Brain microvascular endothelial cell (primary cell): ENCODE measurements at regions not wholly inside any gene's neighbourhood (a gene's known extent, or its start where the extent isn't known, plus 50 kb on each side); places are given as distances from the start of the nearest gene placed in this dataset.

ENCODE experiments used
- DNase-seq: peaks from one replicate; pipeline ENCODE4 v3.0.0-alpha.2; 2020
- H3K27ac ChIP-seq: fragments of 250-450 bp; sonication (Bioruptor Pico); 2 replicates; pipeline ENCODE4 v1.5.1; 2020; ENCODE audit warnings: mild to moderate bottlenecking, moderate library complexity
- H3K27me3 ChIP-seq: fragments of 250-450 bp; sonication (Bioruptor Pico); replicated peaks from 2 replicates; pipeline ENCODE4 v1.5.1; 2020; ENCODE audit warnings: mild to moderate bottlenecking
- H3K36me3 ChIP-seq: fragments of 250-450 bp; sonication (Bioruptor Pico); replicated peaks from 2 replicates; pipeline ENCODE4 v1.5.1; 2020; ENCODE audit warnings: mild to moderate bottlenecking
- H3K4me3 ChIP-seq: 2 replicates; pipeline ENCODE4 v1.5.1; 2011; ENCODE audit warnings: low read depth, mild to moderate bottlenecking, control low read depth, low read length, moderate library complexity
- CTCF ChIP-seq: IDR thresholded peaks from 2 replicates; pipeline ENCODE4 v1.5.1; 2011; ENCODE audit warnings: low read depth, mild to moderate bottlenecking, moderate library complexity, low read length, control low read depth, inconsistent platforms; ENCODE audit errors: missing control alignments
- in situ Hi-C: cut with HindIII; loops from 2 replicates; pipeline ENCODE4 v1.10.0; 2017; ENCODE audit warnings: low sequenced_read_pairs, low pct_ligation_motif_present

DNA sequence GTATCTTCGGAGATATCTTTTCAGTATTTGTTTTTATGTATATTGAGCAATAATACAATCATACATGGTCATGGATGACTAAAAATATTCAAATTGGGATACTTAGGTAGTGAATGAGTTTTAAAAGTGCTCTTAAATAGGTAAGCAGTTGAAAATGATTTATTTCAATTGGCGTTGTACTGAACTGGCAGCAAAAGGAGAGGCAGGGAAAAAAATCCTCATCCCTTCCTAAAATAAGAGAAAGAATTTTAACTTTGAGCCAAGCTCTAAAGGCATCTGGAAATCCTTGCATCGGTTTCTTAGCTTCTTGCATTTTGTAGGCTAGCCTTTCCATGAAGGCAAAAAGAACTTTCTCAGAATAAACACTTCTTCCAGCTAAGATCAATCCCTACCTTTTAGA is 125.2 kb downstream of the MGST1 start:
- in situ Hi-C loops, result no loop called here
- no peak overlapping the region for H3K27ac ChIP-seq
- no peak for TF ChIP-seq CTCF
- no peaks in the 10 kb centered on the region for H3K36me3 ChIP-seq
- DNase-seq, result no peak
- H3K27me3 ChIP-seq, result no peaks in the 10 kb centered on the region
- H3K4me3 ChIP-seq, result no peak overlapping the region

DNA sequence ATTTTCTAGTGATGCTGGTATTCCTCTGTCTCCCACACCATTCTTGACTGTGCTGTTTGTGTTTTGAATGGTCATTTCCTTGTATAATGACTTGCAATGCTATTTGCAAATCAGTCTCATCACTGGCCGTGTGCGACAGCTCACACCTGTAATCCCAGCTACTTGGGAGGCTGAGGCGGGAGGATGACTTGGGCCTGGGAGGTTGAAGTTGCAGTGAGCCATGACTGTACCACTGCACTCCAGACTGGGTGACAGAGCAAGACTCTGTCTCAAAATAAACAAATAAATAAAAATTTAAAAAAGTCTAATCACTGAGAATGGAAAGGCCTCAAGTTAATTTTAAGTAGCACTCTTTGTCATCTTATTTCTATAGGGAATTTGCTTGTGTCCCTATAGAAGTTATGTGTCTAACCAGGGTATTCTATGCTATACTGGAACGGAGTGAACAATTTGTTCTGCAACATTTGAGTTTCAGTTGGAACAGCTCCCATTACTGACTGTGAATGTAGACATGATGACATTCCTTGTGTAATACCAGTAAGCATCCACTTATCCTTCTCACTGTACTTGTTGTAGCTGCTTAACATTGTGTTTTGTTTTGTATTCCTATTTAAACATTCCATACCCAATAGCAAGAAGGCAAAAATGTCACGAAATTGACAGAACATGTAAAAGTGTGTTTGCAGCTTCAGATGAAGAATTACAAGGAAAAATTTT is 126.3 kb downstream of the MGST1 start:
- Histone ChIP-seq H3K27ac (no peak overlapping the region), H3K4me3 (no peak overlapping the region), H3K27me3 (no peaks in the 10 kb centered on the region), H3K36me3 (no peaks in the 10 kb centered on the region)
- no peak for TF ChIP-seq CTCF
- in situ Hi-C loops, result no loop called here
- DNase-seq, result no peak

- Histone ChIP-seq H3K27me3 (no peaks in the 10 kb centered on the region), H3K36me3 (no peaks in the 10 kb centered on the region), H3K27ac (no peak overlapping the region), H3K4me3 (no peak overlapping the region)
- no peak for DNase-seq
- TF ChIP-seq CTCF, result no peak
- in situ Hi-C loops, result no loop called here
These were observed 127.4 kb downstream of the MGST1 start for GRCh38 chr12:16474801-16475200.

DNA sequence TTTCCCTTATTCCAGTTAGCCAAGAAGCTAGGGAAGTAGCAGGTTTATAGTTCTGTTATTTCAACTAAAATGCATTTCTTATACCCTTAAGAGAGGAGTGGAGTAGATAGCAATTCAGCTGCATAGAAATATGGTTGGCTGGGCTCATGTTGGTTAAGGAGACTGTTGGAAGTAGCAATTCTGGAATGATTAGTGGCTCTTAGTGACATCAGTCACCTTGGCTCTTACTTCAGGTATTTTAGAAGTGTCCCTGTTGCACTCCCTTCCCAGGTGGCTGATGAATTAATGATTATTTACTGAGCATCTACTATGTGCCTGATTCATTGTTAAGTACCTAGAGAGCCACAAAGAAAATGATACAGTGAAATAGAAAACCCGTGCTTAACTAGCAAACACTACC is 128.1 kb downstream of the MGST1 start:
- no peak for TF ChIP-seq CTCF
- in situ Hi-C loops, result no loop called here
- no peak for DNase-seq
- Histone ChIP-seq H3K27me3 (no peaks in the 10 kb centered on the region), H3K36me3 (no peaks in the 10 kb centered on the region), H3K27ac (no peak overlapping the region), H3K4me3 (no peak overlapping the region)

DNA sequence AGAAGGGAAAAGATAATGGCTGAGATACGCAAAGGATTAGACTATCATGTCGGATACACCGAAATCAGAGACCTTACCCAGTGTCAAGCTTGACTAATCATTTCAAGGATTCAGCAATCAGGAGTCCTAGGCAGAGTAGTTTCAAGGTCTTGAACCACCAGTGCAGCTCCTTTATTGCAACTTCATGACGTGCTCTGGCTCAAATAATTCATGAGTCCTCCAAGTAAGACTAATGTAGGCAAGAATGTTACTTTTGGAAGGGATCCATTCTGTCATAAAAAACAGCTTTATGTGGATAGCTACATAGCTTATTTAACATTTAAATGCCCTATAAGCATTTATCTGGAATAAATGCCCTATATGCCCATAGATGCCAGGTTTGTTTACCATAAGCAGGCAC is 123.2 kb downstream of the LMO3 start:
- no peak for DNase-seq
- Histone ChIP-seq H3K36me3 (no peaks in the 10 kb centered on the region), H3K27ac (no peak overlapping the region), H3K4me3 (no peak overlapping the region), H3K27me3 (no peaks in the 10 kb centered on the region)
- in situ Hi-C loops, result no loop called here
- TF ChIP-seq CTCF, result no peak

DNA sequence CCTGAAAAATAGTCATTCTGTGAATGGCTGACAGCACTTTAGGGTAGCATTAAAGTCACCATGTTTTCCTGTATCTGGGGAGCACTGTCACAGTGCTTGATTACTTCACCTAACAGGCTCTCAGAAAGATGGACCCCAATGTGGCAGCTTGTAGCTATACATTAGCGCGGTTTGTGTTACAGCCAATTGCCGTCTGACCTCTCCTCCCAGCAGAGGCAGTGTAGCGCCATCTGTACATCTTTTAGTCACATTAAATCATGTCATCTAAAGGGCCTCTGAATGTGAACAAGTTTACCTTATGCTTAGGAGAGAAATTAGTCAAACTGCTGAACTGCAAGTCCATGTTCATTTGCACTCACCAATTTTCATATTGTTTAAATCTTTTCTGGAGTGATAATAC is 113.7 kb downstream of the LMO3 start:
- no peak for DNase-seq
- in situ Hi-C loops, result no loop called here
- no peaks in the 10 kb centered on the region for H3K27me3 ChIP-seq
- no peak for TF ChIP-seq CTCF
- no peaks in the 10 kb centered on the region for H3K36me3 ChIP-seq
- H3K27ac ChIP-seq, result no peak overlapping the region
- no peak overlapping the region for H3K4me3 ChIP-seq
